ENCODE measurements at regions not wholly inside any gene's neighbourhood (a gene's known extent, or its start where the extent isn't known, plus 50 kb on each side); places are given as distances from the start of the nearest gene placed in this dataset.
"Not testable (repeated sequence)": the region's sequence is repeated elsewhere in the genome, so short reads cannot be mapped to it uniquely, and the experiment has no call there.

- no peaks in the 10 kb centered on the region for H3K27me3 ChIP-seq (ENCODE audit: control insufficient read depth in 4 of 4, insufficient read depth in 4 of 4, low read length in 3 of 4)
- no peaks in the 10 kb centered on the region for H3K36me3 ChIP-seq (ENCODE audit: control insufficient read depth in 4 of 4, insufficient read depth in 3 of 4, low read depth in 1 of 4, low read length in 3 of 4)
- H3K4me3 ChIP-seq (ENCODE audit: low read depth in 1 of 3, low read length in 3 of 3) = no peak overlapping the region
- no peaks in the 10 kb centered on the region for H3K9me3 ChIP-seq (ENCODE audit: control insufficient read depth in 4 of 4, low read length in 3 of 4)
- 79% methylated on average over 12 of the region's 12 CpGs for WGBS
- DNase-seq (ENCODE audit: low spot score) = no peak
- no peak overlapping the region for H3K9ac ChIP-seq (ENCODE audit: low read depth in 1 of 2, low read length in 2 of 2)
- H3K4me1 ChIP-seq (ENCODE audit: control insufficient read depth in 4 of 4, insufficient read depth in 4 of 4, low read length in 3 of 4) = no peaks in the 10 kb centered on the region
- H3K27ac ChIP-seq (ENCODE audit: low read depth in 1 of 2, low read length in 2 of 2) = no peak overlapping the region
- no peak for TF ChIP-seq RAD21 (IDR thresholded peaks at IDR 0.05)
- TF ChIP-seq HNF4A (conservative IDR thresholded peaks at IDR 0.05) = no peak
- no peak for TF ChIP-seq CTCF (IDR thresholded peaks at IDR 0.05; ENCODE audit: low read depth, low read length, missing input control)
- no peak for TF ChIP-seq TAF1 (conservative IDR thresholded peaks at IDR 0.05)
- TF ChIP-seq JUND (IDR thresholded peaks at IDR 0.05) = no peak
- no peak for TF ChIP-seq FOXA2 (IDR thresholded peaks at IDR 0.05)
- TF ChIP-seq SP1 (IDR thresholded peaks at IDR 0.05) = no peak
- no peak for TF ChIP-seq HNF4G (IDR thresholded peaks at IDR 0.05)
- TF ChIP-seq NR2F2 (IDR thresholded peaks at IDR 0.05) = no peak
- TF ChIP-seq, protein P1, sequence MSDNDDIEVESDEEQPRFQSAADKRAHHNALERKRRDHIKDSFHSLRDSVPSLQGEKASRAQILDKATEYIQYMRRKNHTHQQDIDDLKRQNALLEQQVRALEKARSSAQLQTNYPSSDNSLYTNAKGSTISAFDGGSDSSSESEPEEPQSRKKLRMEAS (IDR thresholded peaks at IDR 0.05) = no peak
- TF ChIP-seq EGR1 (IDR thresholded peaks at IDR 0.05; ENCODE audit: low read depth in 2 of 2) = no peak
Observed at GRCh38 chr2:7694076-7694985, 777.1 kb downstream of the RNF144A start.

- not testable (repeated sequence) for H3K4me3 ChIP-seq (ENCODE audit: low read depth in 1 of 3, low read length in 3 of 3); H3K9ac ChIP-seq (ENCODE audit: low read depth in 1 of 2, low read length in 2 of 2); H3K27me3 ChIP-seq (ENCODE audit: control insufficient read depth in 4 of 4, insufficient read depth in 4 of 4, low read length in 3 of 4); DNase-seq (ENCODE audit: low spot score); H3K4me1 ChIP-seq (ENCODE audit: control insufficient read depth in 4 of 4, insufficient read depth in 4 of 4, low read length in 3 of 4); H3K9me3 ChIP-seq (ENCODE audit: control insufficient read depth in 4 of 4, low read length in 3 of 4); H3K36me3 ChIP-seq (ENCODE audit: control insufficient read depth in 4 of 4, insufficient read depth in 3 of 4, low read depth in 1 of 4, low read length in 3 of 4); H3K27ac ChIP-seq (ENCODE audit: low read depth in 1 of 2, low read length in 2 of 2)
- 87% methylated on average over 6 of the region's 6 CpGs for WGBS
Observed at GRCh38 chr2:7696556-7696955, 779.3 kb downstream of the RNF144A start.

- Histone ChIP-seq H3K4me1 (ENCODE audit: control insufficient read depth in 4 of 4, insufficient read depth in 4 of 4, low read length in 3 of 4) (no peaks in the 10 kb centered on the region), H3K4me3 (ENCODE audit: low read depth in 1 of 3, low read length in 3 of 3) (no peak overlapping the region), H3K36me3 (ENCODE audit: control insufficient read depth in 4 of 4, insufficient read depth in 3 of 4, low read depth in 1 of 4, low read length in 3 of 4) (no peaks in the 10 kb centered on the region), H3K27me3 (ENCODE audit: control insufficient read depth in 4 of 4, insufficient read depth in 4 of 4, low read length in 3 of 4) (no peaks in the 10 kb centered on the region), H3K27ac (ENCODE audit: low read depth in 1 of 2, low read length in 2 of 2) (no peak overlapping the region), H3K9ac (ENCODE audit: low read depth in 1 of 2, low read length in 2 of 2) (no peak overlapping the region), H3K9me3 (ENCODE audit: control insufficient read depth in 4 of 4, low read length in 3 of 4) (no peaks in the 10 kb centered on the region)
- DNase-seq (ENCODE audit: low spot score) = no peak
- WGBS = 89% methylated on average over 9 of the region's 9 CpGs
- TF ChIP-seq FOXA1 (IDR thresholded peaks at IDR 0.05) (no peak), GABPA (IDR thresholded peaks at IDR 0.05 in 1 of 2, conservative IDR thresholded peaks at IDR 0.05 in 1 of 2) (no peak), YY1 (IDR thresholded peaks at IDR 0.05) (no peak), JUND (IDR thresholded peaks at IDR 0.05) (no peak), CTCF (IDR thresholded peaks at IDR 0.05; ENCODE audit: low read depth, low read length, missing input control) (no peak), NR2F2 (IDR thresholded peaks at IDR 0.05) (no peak), SP1 (IDR thresholded peaks at IDR 0.05) (no peak), TAF1 (conservative IDR thresholded peaks at IDR 0.05) (no peak), RXRA (IDR thresholded peaks at IDR 0.05) (no peak), EGR1 (IDR thresholded peaks at IDR 0.05; ENCODE audit: low read depth in 2 of 2) (no peak), HNF4A (conservative IDR thresholded peaks at IDR 0.05) (no peak), RAD21 (IDR thresholded peaks at IDR 0.05) (no peak), HNF4G (IDR thresholded peaks at IDR 0.05) (no peak), FOXA2 (IDR thresholded peaks at IDR 0.05) (no peak)
- TF ChIP-seq, protein P2, sequence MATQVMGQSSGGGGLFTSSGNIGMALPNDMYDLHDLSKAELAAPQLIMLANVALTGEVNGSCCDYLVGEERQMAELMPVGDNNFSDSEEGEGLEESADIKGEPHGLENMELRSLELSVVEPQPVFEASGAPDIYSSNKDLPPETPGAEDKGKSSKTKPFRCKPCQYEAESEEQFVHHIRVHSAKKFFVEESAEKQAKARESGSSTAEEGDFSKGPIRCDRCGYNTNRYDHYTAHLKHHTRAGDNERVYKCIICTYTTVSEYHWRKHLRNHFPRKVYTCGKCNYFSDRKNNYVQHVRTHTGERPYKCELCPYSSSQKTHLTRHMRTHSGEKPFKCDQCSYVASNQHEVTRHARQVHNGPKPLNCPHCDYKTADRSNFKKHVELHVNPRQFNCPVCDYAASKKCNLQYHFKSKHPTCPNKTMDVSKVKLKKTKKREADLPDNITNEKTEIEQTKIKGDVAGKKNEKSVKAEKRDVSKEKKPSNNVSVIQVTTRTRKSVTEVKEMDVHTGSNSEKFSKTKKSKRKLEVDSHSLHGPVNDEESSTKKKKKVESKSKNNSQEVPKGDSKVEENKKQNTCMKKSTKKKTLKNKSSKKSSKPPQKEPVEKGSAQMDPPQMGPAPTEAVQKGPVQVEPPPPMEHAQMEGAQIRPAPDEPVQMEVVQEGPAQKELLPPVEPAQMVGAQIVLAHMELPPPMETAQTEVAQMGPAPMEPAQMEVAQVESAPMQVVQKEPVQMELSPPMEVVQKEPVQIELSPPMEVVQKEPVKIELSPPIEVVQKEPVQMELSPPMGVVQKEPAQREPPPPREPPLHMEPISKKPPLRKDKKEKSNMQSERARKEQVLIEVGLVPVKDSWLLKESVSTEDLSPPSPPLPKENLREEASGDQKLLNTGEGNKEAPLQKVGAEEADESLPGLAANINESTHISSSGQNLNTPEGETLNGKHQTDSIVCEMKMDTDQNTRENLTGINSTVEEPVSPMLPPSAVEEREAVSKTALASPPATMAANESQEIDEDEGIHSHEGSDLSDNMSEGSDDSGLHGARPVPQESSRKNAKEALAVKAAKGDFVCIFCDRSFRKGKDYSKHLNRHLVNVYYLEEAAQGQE (IDR thresholded peaks at IDR 0.05) = no peak
- TF ChIP-seq, protein P3, sequence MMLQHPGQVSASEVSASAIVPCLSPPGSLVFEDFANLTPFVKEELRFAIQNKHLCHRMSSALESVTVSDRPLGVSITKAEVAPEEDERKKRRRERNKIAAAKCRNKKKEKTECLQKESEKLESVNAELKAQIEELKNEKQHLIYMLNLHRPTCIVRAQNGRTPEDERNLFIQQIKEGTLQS (IDR thresholded peaks at IDR 0.05) = no peak
- TF ChIP-seq, protein P1 (IDR thresholded peaks at IDR 0.05) = no peak
Observed at GRCh38 chr2:7697052-7697451, 779.8 kb downstream of the RNF144A start.
